CD14-positive monocyte (primary cell): ENCODE measurements at regions not wholly inside any gene's neighbourhood (a gene's known extent, or its start where the extent isn't known, plus 50 kb on each side); places are given as distances from the start of the nearest gene placed in this dataset.
"Not testable (repeated sequence)": the region's sequence is repeated elsewhere in the genome, so short reads cannot be mapped to it uniquely, and the experiment has no call there.

Experiments
- DNase-seq, 3 donors: peaks; one replicate each; pipeline ENCODE4 v3.0.0-alpha.2; 2011 to 2022
- H2AFZ ChIP-seq: 2 replicates; pipeline ENCODE4 v1.6.0; 2012; ENCODE audit warnings: mild to moderate bottlenecking, low read depth, low read length, inconsistent platforms; ENCODE audit not compliant: insufficient read depth, poor library complexity, severe bottlenecking
- H3K27ac ChIP-seq, 2 donors: 1 replicate in 1 of 2; 2 replicates in 1 of 2; pipeline ENCODE4 v1.5.1; 2012 to 2013; ENCODE audit warnings: low read length in 2 of 2, control low read depth in 1 of 2, inconsistent platforms in 1 of 2, low read depth in 1 of 2, mild to moderate bottlenecking in 1 of 2
- H3K27me3 ChIP-seq, 2 donors: one replicate each; pipeline versions ENCODE4 v1.6.0 to v1.6.1; 2011 to 2013; ENCODE audit warnings: low read length in 2 of 2; ENCODE audit not compliant: control insufficient read depth in 2 of 2, insufficient read depth in 2 of 2
- H3K36me3 ChIP-seq, 2 donors: replicated peaks in 1 of 2; 1 replicate in 1 of 2; 2 replicates in 1 of 2; pipeline versions ENCODE4 v1.5.1 to v1.6.1; 2012 to 2013; ENCODE audit warnings: low read length in 2 of 2, control low read depth in 1 of 2, inconsistent platforms in 1 of 2, mild to moderate bottlenecking in 1 of 2; ENCODE audit not compliant: insufficient read depth in 2 of 2, control insufficient read depth in 1 of 2
- H3K4me1 ChIP-seq, 2 donors: 1 replicate in 1 of 2; 2 replicates in 1 of 2; pipeline versions ENCODE4 v1.5.1 to v1.6.1; 2012 to 2013; ENCODE audit warnings: low read length in 2 of 2, control low read depth in 1 of 2, inconsistent platforms in 1 of 2, mild to moderate bottlenecking in 1 of 2, moderate library complexity in 1 of 2; ENCODE audit not compliant: insufficient read depth in 2 of 2, control insufficient read depth in 1 of 2
- H3K4me2 ChIP-seq: replicated peaks from 2 replicates; pipeline ENCODE3; 2012; ENCODE audit warnings: low read length, moderate library complexity, mild to moderate bottlenecking; ENCODE audit not compliant: poor library complexity, severe bottlenecking; ENCODE audit errors: extremely low read depth
- H3K4me3 ChIP-seq, 3 experiments: fragments of 200-600 bp in 1 of 3; sonication (generic) in 1 of 3; replicated peaks in 1 of 3; 1 replicate in 2 of 3; 2 replicates in 1 of 3; pipeline ENCODE4 v1.5.1; 2011 to 2013; ENCODE audit warnings: low read length in 3 of 3, mild to moderate bottlenecking in 3 of 3, control low read depth in 2 of 3, low read depth in 2 of 3, inconsistent platforms in 1 of 3, moderate library complexity in 1 of 3
- H3K79me2 ChIP-seq: 2 replicates; pipeline ENCODE4 v1.6.0; 2012; ENCODE audit warnings: mild to moderate bottlenecking, control low read depth, inconsistent platforms, low read length, moderate library complexity; ENCODE audit not compliant: insufficient read depth
- H3K9ac ChIP-seq: 2 replicates; pipeline ENCODE4 v1.6.0; 2017; ENCODE audit warnings: low read length, mild to moderate bottlenecking; ENCODE audit not compliant: insufficient read depth, poor library complexity, severe bottlenecking
- H3K9me3 ChIP-seq, 2 donors: replicated peaks in 1 of 2; 1 replicate in 1 of 2; 2 replicates in 1 of 2; pipeline versions ENCODE4 v1.5.1 to v1.6.1; 2012 to 2013; ENCODE audit warnings: low read length in 2 of 2, control low read depth in 1 of 2; ENCODE audit not compliant: control insufficient read depth in 1 of 2, insufficient read depth in 1 of 2
- H4K20me1 ChIP-seq: 2 replicates; pipeline ENCODE4 v1.6.0; 2012; ENCODE audit warnings: mild to moderate bottlenecking, low read length, control low read depth, moderate library complexity; ENCODE audit not compliant: insufficient read depth
- H3K27ac Mint-ChIP-seq, 7 donors: one replicate each; pipeline ENCODE4 v1.8.0; 2020; ENCODE audit warnings: mild to moderate bottlenecking in 7 of 7, mixed read lengths in 7 of 7, moderate library complexity in 6 of 7, inconsistent platforms in 2 of 7
- H3K27me3 Mint-ChIP-seq, 3 donors: one replicate each; pipeline ENCODE4 v1.8.0; 2021 to 2022; ENCODE audit warnings: low read depth in 3 of 3, mild to moderate bottlenecking in 3 of 3, mixed read lengths in 3 of 3, moderate library complexity in 3 of 3, inconsistent platforms in 1 of 3
- H3K36me3 Mint-ChIP-seq, 2 donors: one replicate each; pipeline ENCODE4 v1.8.0; 2020; ENCODE audit warnings: mixed read lengths in 2 of 2, inconsistent platforms in 1 of 2, mild to moderate bottlenecking in 1 of 2
- H3K4me1 Mint-ChIP-seq: one replicate; pipeline ENCODE4 v1.8.0; 2020; ENCODE audit warnings: mild to moderate bottlenecking, mixed read lengths
- H3K4me3 Mint-ChIP-seq, 2 donors: one replicate each; pipeline ENCODE4 v1.8.0; 2020; ENCODE audit warnings: mild to moderate bottlenecking in 2 of 2, mixed read lengths in 2 of 2, moderate library complexity in 1 of 2
- H3K9me3 Mint-ChIP-seq, 7 donors: one replicate each; pipeline ENCODE4 v1.8.0; 2020 to 2022; ENCODE audit warnings: mixed read lengths in 7 of 7, mild to moderate bottlenecking in 6 of 7, moderate library complexity in 6 of 7, inconsistent platforms in 2 of 7
- WGBS: methylation state at CpG from one replicate; pipeline ENCODE4 v1.1.5; 2013; ENCODE audit warnings: missing lambda C conversion rate; ENCODE audit not compliant: insufficient coverage; 5-methylcytosine and 5-hydroxymethylcytosine counted together
- intact Hi-C, 2 donors: fragments of 100-400 bp; cut with micrococcal nuclease; formaldehyde crosslinking; loops; one replicate each; pipeline versions ENCODE4 v1.15.0 to v1.15.1; 2023

DNA sequence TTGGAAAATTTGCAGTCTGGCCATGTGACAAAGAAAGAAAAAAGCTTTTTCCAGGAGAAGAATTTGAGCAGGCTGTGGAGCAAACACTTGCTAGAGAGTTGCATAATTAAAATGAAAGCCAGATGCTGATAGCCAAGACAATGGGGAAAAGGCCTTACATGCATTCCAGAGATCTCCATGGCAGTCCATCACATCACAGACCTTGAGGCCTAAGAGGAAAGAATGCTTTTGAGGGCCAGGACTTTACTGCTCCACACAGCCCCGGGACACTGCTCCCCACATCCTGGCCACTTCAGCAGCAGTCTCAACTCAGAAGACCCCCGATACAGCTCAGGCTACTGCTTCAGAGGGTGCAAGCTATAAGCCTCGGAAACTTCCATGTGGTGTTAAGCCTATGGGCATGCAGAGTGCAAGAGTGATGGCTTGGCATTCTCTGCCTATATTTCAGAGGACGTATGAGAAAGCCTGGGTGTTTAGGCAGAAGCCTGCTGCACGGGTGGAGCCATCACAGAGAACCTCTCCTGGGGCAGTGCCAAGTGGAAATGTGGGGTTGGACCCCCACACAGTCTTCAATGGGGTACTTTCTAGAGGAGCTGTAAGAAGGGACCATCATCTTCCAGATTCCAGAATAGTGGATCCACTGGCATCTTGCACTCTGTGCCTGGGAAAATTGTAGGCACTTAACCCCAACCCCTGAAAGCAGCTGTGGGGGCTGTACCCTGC, 230.7 kb downstream of the POTEG start:
- H3K27me3 ChIP-seq, H3K9ac ChIP-seq, H4K20me1 ChIP-seq, H3K4me3 ChIP-seq, H3K4me2 ChIP-seq, H3K4me1 Mint-ChIP-seq, H3K27ac Mint-ChIP-seq, DNase-seq, H3K36me3 ChIP-seq, H3K4me3 Mint-ChIP-seq, H2AFZ ChIP-seq, H3K9me3 Mint-ChIP-seq, H3K36me3 Mint-ChIP-seq, H3K79me2 ChIP-seq, H3K27me3 Mint-ChIP-seq, H3K4me1 ChIP-seq, intact Hi-C loops, H3K27ac ChIP-seq: not testable (repeated sequence)
- peaks cover 0 to 20% of the 10 kb centered on the region in 2 donors for H3K9me3 ChIP-seq
- WGBS, result no CpG with 5 or more reads among the region's 5 CpGs

DNA sequence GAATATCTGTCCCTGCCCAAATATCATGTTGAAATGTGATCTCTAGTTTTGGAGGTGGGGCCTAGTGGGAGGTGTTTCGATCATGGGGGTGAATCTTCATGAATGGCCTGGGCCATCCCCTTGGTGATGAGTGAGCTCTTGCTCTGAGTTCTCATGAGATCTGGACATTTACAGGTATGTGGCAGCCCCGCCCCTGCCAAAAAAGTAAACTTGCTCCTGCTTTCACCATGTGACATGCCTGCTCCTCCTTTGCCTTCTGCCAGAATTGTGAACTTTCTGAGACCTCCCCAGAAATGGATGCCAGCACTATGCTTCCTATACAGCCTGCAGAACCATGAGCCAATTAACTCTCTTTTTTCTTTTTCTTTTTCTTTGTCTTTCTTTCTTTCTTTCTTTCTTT, 229.3 kb downstream of the POTEG start:
- H3K4me3 Mint-ChIP-seq, H3K4me1 Mint-ChIP-seq, H3K27me3 Mint-ChIP-seq, DNase-seq, H3K9me3 Mint-ChIP-seq, H4K20me1 ChIP-seq, H3K36me3 ChIP-seq, H3K27ac ChIP-seq, H3K4me1 ChIP-seq, H3K4me2 ChIP-seq, H3K36me3 Mint-ChIP-seq, H3K79me2 ChIP-seq, H3K4me3 ChIP-seq, H3K9ac ChIP-seq, H3K27ac Mint-ChIP-seq, intact Hi-C loops, H3K27me3 ChIP-seq, H2AFZ ChIP-seq: not testable (repeated sequence)
- H3K9me3 ChIP-seq, result peaks cover 0 to 12% of the 10 kb centered on the region in 2 donors
- 78% methylated on average over 2 of the region's 2 CpGs for WGBS

DNA sequence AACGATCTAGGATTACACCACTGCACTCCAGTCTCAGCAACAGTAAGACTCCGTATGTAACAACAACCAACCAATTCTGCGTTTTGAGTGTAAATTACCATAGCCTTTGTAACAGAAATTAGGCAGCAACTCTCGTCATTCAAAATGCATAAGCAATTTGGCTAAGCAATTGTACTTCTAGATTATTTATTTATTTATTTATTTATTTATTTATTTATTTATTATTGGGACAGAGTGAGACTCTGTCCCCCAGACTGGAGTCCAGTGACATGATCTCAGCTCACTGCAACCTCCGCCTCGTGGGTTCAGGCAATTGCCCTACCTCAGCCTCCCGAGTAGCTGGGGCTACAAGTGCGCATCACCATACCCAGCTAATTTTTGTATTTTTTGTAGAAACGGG, 217.7 kb downstream of the POTEG start:
- H3K9me3 ChIP-seq, H3K36me3 ChIP-seq, H3K27ac Mint-ChIP-seq: not testable (repeated sequence)

DNA sequence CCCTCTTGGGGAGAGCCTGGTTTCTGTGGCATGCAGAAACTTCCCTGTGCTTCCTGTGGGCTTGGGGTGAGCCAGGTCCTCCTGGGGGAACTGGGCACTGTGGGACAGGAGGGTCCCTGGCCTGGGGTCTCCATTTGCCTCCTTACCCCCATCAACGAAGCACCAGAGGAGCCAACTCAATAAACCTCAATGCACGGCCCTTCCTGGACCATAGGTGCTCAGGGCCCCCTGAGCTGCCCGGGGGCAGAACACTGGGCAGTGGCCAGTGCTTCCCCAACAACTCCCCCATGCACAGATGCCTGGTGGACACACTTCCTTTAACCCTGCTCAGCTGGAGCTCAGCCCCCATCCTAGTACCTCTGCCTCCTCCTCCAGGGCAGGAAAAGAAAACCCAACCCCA, 214.7 kb downstream of the POTEG start:
- 83% methylated on average over 1 of the region's 3 CpGs for WGBS
- H3K36me3 Mint-ChIP-seq, H3K27ac ChIP-seq, H3K9me3 Mint-ChIP-seq, H3K27ac Mint-ChIP-seq, H2AFZ ChIP-seq, H3K4me1 ChIP-seq, H3K4me2 ChIP-seq, H3K79me2 ChIP-seq, H3K4me3 Mint-ChIP-seq, H3K9me3 ChIP-seq, H3K27me3 ChIP-seq, H3K36me3 ChIP-seq, H3K27me3 Mint-ChIP-seq, H3K4me1 Mint-ChIP-seq, DNase-seq, intact Hi-C loops, H3K4me3 ChIP-seq, H3K9ac ChIP-seq, H4K20me1 ChIP-seq: not testable (repeated sequence)

More for the DNA sequence above, 217.7 kb downstream of the POTEG start:
- H3K27me3 ChIP-seq, H2AFZ ChIP-seq, H3K27me3 Mint-ChIP-seq, H3K79me2 ChIP-seq, H3K4me1 ChIP-seq, H3K36me3 Mint-ChIP-seq, H3K9me3 Mint-ChIP-seq, H3K4me3 Mint-ChIP-seq, H3K4me2 ChIP-seq, intact Hi-C loops, H3K4me1 Mint-ChIP-seq, H3K9ac ChIP-seq, DNase-seq, H3K27ac ChIP-seq, H4K20me1 ChIP-seq, H3K4me3 ChIP-seq: not testable (repeated sequence)
- no CpG with 5 or more reads among the region's 9 CpGs for WGBS
